ENCODE measurements at regions not wholly inside any gene's neighbourhood (a gene's known extent, or its start where the extent isn't known, plus 50 kb on each side); places are given as distances from the start of the nearest gene placed in this dataset.

DNA sequence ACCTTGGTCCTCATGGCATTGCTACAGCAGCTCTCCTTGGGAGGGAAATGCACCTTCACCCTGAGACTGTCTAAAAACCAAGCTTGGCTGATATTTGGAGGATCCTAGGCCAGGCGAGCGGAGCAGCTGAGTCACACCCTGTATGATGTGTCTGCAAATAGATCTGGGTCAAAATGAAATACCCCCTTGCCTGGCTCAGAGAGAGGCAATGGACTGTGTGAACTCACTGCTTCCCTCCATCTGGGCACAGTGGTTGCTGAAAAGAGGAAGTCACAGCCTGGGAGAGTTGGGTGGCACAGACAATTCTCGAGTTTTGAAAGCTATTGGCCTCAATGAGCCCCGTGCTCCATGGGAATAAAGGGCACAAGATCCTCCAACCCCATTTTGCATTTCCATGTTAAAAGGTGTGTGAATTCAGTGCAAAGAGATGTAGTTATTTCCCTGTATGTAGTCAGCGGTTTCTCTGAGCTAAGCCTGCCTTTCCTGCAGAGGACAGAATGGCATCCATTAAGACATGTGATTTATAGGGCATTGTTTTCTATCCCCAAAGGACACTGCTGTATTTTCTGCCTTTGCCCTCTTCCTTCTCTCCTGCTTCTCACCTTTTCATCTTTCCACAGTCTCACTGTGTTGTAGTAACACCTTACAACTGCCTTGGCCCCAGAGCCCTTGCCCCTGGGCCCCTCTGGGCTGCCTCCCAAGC is 177.2 kb downstream of the GADD45G start:
- WGBS (ENCODE audit: low lambda C conversion rate), result 56% methylated on average over 5 of the region's 5 CpGs
- POLR2A ChIA-PET, result interaction anchor here (0.7 kb wide), 1 partner anchor 177 kb away, joined by 4 read pairs; the partner anchor contains the start of gene GADD45G
- Histone ChIP-seq H3K27me3 (ENCODE audit: insufficient read depth) (no peaks in the 10 kb centered on the region), H3K4me2 (no peak overlapping the region), H3K36me3 (replicated peaks in 1 of 2; ENCODE audit: control insufficient read depth in 1 of 2, insufficient read depth in 2 of 2, low read length in 1 of 2) (no peaks in the 10 kb centered on the region), H3K4me3 (ENCODE audit: low read depth in 2 of 2, low read length in 1 of 2) (no peak overlapping the region), H3K9me2 (no peaks in the 10 kb centered on the region), H3K9me3 (no peaks in the 10 kb centered on the region), H4K20me1 (ENCODE audit: insufficient read depth) (no peaks in the 10 kb centered on the region), H3K9ac (no peak overlapping the region), H2AFZ (ENCODE audit: low read depth) (no peak overlapping the region), H3K4me1 (ENCODE audit: control insufficient read depth in 1 of 2, insufficient read depth in 2 of 2, low read depth in 1 of 2, low read length in 1 of 2) (peaks cover 0 to 20% of the 10 kb centered on the region in 2 experiments; a peak in 1 of 4 replicates), H3K79me2 (ENCODE audit: insufficient read depth) (no peaks in the 10 kb centered on the region), H3K27ac (ENCODE audit: low read depth in 2 of 2, low read length in 1 of 2) (no peak overlapping the region), H3F3A (replicated peaks; ENCODE audit: insufficient read depth) (no peaks in the 10 kb centered on the region)
- DNase-seq, result no peak
- CTCF ChIA-PET, result interaction anchor here (1.0 to 2.4 kb wide), 3 partner anchors 10 to 184 kb away, joined by 3 to 9 read pairs (median 3); no protein-coding TSS in a partner anchor
- no peak for TF ChIP-seq RAD21 (IDR thresholded peaks at IDR 0.05; ENCODE audit: low read length)
- TF ChIP-seq CHD2 (IDR thresholded peaks at IDR 0.05; ENCODE audit: low read length, partially characterized antibody), result no peak
- TF ChIP-seq GATA2 (CRISPR knock-in tag; IDR thresholded peaks at IDR 0.05), result no peak
- TF ChIP-seq ZBTB33 (IDR thresholded peaks at IDR 0.05; ENCODE audit: borderline replicate concordance, low read depth), result no peak
- TF ChIP-seq NRF1 (IDR thresholded peaks at IDR 0.05; ENCODE audit: low read depth, low read length), result no peak
- no peak for TF ChIP-seq GABPA (IDR thresholded peaks at IDR 0.05; ENCODE audit: low read depth)
- TF ChIP-seq NFIC (IDR thresholded peaks at IDR 0.05; ENCODE audit: borderline replicate concordance), result no peak

DNA sequence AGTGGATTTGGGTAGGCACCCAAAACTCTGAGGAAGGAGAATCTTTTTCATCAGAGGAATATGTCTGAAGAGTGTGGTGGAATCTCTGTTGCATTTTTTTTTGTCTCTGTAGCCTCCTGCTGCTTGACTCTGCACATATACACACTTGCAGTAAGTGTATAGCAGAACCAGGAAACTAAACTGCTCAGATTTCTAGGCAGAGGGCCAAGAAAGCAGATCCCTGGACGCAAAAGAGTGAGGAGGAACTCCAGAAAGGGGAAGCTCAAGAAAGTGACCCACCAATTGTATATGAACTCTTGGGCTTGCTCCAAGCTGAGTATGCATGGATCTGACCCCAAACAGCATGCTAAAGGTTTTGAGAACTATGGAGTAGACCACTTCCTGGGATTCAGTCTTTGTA is 181.8 kb downstream of the GADD45G start:
- Histone ChIP-seq H3F3A (replicated peaks; ENCODE audit: insufficient read depth) (no peaks in the 10 kb centered on the region), H3K4me2 (no peak overlapping the region), H3K4me3 (ENCODE audit: low read depth in 2 of 2, low read length in 1 of 2) (no peak overlapping the region), H2AFZ (ENCODE audit: low read depth) (no peak overlapping the region), H3K27ac (ENCODE audit: low read depth in 2 of 2, low read length in 1 of 2) (no peak overlapping the region), H3K9ac (no peak overlapping the region), H3K27me3 (ENCODE audit: insufficient read depth) (no peaks in the 10 kb centered on the region), H3K9me3 (no peaks in the 10 kb centered on the region), H3K36me3 (replicated peaks in 1 of 2; ENCODE audit: control insufficient read depth in 1 of 2, insufficient read depth in 2 of 2, low read length in 1 of 2) (no peaks in the 10 kb centered on the region), H3K9me2 (no peaks in the 10 kb centered on the region), H3K4me1 (ENCODE audit: control insufficient read depth in 1 of 2, insufficient read depth in 2 of 2, low read depth in 1 of 2, low read length in 1 of 2) (peaks cover 0 to 2% of the 10 kb centered on the region in 2 experiments; a peak in 1 of 4 replicates), H4K20me1 (ENCODE audit: insufficient read depth) (no peaks in the 10 kb centered on the region), H3K79me2 (ENCODE audit: insufficient read depth) (no peaks in the 10 kb centered on the region)
- WGBS (ENCODE audit: low lambda C conversion rate), result 8% methylated on average over 1 of the region's 1 CpG
- ChIA-PET CTCF (no interaction called here), POLR2A (no interaction called here)
- no peak for DNase-seq
- TF ChIP-seq, protein P1, sequence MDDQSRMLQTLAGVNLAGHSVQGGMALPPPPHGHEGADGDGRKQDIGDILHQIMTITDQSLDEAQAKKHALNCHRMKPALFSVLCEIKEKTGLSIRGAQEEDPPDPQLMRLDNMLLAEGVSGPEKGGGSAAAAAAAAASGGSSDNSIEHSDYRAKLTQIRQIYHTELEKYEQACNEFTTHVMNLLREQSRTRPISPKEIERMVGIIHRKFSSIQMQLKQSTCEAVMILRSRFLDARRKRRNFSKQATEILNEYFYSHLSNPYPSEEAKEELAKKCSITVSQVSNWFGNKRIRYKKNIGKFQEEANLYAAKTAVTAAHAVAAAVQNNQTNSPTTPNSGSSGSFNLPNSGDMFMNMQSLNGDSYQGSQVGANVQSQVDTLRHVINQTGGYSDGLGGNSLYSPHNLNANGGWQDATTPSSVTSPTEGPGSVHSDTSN (IDR thresholded peaks at IDR 0.05), result no peak
- TF ChIP-seq FOXJ3 (CRISPR knock-in tag; IDR thresholded peaks at IDR 0.05) (no peak), ELF1 (IDR thresholded peaks at IDR 0.05) (no peak), REST (IDR thresholded peaks at IDR 0.05; ENCODE audit: low read depth, low read length) (no peak), TCF12 (IDR thresholded peaks at IDR 0.05) (no peak), CTCF (IDR thresholded peaks at IDR 0.05) (no peak), GABPA (IDR thresholded peaks at IDR 0.05; ENCODE audit: low read depth) (no peak), GATA2 (CRISPR knock-in tag; IDR thresholded peaks at IDR 0.05) (no peak), TEAD4 (IDR thresholded peaks at IDR 0.05; ENCODE audit: borderline replicate concordance, insufficient read depth) (no peak), RAD21 (IDR thresholded peaks at IDR 0.05; ENCODE audit: low read length) (no peak), USF2 (IDR thresholded peaks at IDR 0.05; ENCODE audit: borderline replicate concordance, low read depth, low read length) (no peak)
- TF ChIP-seq, protein P2, sequence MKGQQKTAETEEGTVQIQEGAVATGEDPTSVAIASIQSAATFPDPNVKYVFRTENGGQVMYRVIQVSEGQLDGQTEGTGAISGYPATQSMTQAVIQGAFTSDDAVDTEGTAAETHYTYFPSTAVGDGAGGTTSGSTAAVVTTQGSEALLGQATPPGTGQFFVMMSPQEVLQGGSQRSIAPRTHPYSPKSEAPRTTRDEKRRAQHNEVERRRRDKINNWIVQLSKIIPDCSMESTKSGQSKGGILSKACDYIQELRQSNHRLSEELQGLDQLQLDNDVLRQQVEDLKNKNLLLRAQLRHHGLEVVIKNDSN (IDR thresholded peaks at IDR 0.05; ENCODE audit: borderline replicate concordance, low read depth), result no peak

Measured in SK-N-SH (cell line).